ENCODE measurements at regions not wholly inside any gene's neighbourhood (a gene's known extent, or its start where the extent isn't known, plus 50 kb on each side); places are given as distances from the start of the nearest gene placed in this dataset.

DNA sequence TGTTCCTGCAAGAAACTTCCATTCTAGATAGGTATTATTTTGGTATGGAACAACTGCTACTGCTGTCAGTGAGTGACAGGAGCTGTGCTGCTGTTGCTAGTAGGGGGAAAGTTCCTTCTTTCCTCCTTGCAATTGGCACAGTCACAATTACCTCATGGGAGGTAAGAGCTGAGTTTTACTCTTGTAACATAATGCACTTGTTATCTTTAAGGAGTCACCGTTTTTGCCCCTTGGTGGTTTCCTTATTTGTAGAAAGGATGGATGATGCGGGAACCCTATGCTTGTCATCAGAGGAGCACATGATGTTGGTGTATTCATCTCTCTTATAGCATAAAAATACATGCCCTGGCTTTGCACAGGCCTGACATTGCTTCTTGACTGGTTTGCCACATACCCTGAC, 234.7 kb upstream of the NPY start:
- TF ChIP-seq, protein P1, sequence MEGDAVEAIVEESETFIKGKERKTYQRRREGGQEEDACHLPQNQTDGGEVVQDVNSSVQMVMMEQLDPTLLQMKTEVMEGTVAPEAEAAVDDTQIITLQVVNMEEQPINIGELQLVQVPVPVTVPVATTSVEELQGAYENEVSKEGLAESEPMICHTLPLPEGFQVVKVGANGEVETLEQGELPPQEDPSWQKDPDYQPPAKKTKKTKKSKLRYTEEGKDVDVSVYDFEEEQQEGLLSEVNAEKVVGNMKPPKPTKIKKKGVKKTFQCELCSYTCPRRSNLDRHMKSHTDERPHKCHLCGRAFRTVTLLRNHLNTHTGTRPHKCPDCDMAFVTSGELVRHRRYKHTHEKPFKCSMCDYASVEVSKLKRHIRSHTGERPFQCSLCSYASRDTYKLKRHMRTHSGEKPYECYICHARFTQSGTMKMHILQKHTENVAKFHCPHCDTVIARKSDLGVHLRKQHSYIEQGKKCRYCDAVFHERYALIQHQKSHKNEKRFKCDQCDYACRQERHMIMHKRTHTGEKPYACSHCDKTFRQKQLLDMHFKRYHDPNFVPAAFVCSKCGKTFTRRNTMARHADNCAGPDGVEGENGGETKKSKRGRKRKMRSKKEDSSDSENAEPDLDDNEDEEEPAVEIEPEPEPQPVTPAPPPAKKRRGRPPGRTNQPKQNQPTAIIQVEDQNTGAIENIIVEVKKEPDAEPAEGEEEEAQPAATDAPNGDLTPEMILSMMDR (IDR thresholded peaks at IDR 0.05) = no peak
- TF ChIP-seq POLR2A (IDR thresholded peaks at IDR 0.05) = no peak
